ENCODE measurements at regions not wholly inside any gene's neighbourhood (a gene's known extent, or its start where the extent isn't known, plus 50 kb on each side); places are given as distances from the start of the nearest gene placed in this dataset.

DNA sequence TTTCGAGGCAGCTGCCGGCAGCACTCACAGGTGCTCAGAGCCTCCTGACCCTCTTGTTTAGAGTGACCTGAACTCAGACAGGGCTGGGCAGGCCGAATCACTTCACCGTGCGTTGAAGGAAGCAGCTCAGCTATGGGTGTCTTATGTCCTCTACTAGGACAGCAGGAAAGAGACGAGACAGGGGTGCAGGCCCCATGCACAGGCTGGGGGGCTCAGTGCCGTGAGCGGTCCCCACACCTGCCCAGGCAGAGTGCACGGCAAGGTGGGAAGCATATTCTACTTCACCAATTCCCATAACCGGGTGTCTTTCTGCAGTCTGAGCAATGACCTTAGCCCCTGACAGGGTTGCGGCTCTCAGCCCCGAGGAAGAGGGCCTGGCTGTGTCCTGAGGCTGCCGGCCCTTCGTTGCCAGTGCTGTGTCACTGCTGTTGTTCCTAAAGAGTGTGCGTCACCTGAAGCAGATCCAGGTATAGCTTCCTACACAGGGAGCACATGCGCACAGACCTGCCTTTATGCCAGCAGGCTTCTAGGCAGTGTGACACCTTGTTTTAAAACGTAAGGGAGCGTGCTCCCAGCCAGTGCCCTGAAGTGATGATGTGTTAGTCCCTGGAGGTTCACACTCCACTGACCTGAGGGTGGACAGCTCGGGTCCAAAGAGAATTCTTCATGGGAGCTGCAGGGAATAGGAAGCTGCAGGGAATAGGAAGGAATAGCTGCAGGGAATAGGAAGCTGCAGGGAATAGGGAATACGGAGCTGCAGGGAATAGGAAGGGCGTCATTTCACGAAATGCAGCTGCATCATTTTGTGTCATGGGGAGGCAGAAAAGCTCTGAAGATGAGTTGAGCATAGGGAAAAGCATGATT lies 207.9 kb upstream of the SALL3 start:
- H3K9me3 ChIP-seq, result no peaks in the 10 kb centered on the region
- no peak for DNase-seq
- no peaks in the 10 kb centered on the region for H3K36me3 ChIP-seq
- intact Hi-C loops (cut with DNase I; ENCODE audit: low total_unique reads) (no loop called here), in situ Hi-C loops (cut with MboI; ENCODE audit: low pct_ligation_motif_present in 1 of 4, low pct_unique_long_range_greater_than_20kb in 1 of 4, low sequenced_read_pairs in 3 of 4) (no loop called here)
- no peak for TF ChIP-seq EP300 (IDR thresholded peaks at IDR 0.05; ENCODE audit: low read depth)
- no peak overlapping the region for H3K4me3 ChIP-seq
- no peaks in the 10 kb centered on the region for H3K27me3 ChIP-seq
- H3K4me1 ChIP-seq, result no peaks in the 10 kb centered on the region
- 85% methylated on average over 22 of the region's 22 CpGs; no CpG with 5 or more reads in 1 of the 2 donors for WGBS, 2 donors (ENCODE audit: low coverage in 1 of 2)
- H3K27ac ChIP-seq, result no peak overlapping the region

DNA sequence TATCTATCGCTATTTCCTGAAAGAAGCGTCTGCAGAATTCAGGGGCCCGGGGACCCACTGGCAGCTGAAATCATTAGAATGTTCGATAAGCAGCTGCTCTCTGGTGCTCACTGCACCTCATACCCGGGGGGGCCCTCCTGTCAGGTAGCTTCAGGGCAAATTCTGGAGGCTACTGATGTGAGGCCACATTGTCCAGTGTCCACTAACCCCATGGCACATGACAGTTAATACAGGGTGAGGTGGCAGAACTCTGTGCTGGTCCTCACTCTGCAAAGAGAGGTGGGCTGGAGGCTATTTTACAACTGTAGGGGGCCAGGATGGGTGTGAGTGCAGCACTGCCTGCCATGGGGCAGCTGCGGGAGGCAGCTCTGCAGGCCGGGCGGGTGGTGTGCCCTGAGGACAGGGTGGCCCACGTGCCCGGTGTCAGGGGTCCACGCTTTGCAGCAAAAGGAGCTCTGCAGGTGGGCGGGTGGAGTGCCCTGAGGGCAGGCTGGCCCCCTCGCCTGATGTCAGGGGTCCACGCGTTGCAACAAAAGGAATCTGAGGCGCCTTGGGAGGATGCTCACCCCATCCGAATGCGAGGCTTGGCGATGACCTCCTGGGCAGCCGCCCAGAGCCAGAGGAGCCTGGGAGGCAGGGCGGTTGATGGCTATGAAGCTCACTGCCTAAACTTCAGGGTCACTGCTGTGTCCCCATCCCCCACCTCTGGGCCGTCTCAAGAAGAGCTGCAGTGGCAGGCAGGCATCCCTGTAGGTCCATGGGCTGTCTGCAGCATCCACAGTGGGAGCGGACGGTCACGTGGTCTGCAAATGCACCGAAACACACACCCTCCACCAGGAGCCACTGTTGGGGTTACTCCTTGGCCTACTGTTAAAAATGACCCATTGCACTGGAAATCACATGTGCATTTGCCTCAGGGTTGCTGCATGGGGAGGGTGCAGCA lies 207.0 kb upstream of the SALL3 start:
- Histone ChIP-seq H3K27ac (no peak overlapping the region), H3K4me1 (no peaks in the 10 kb centered on the region), H3K36me3 (no peaks in the 10 kb centered on the region), H3K9me3 (no peaks in the 10 kb centered on the region), H3K27me3 (no peaks in the 10 kb centered on the region), H3K4me3 (no peak overlapping the region)
- DNase-seq, result no peak
- in situ Hi-C loops (cut with MboI; ENCODE audit: low pct_ligation_motif_present in 1 of 4, low pct_unique_long_range_greater_than_20kb in 1 of 4, low sequenced_read_pairs in 3 of 4) (no loop called here), intact Hi-C loops (cut with DNase I; ENCODE audit: low total_unique reads) (no loop called here)
- 82 to 90% methylated on average over 2 to 24 of the region's 26 CpGs for WGBS, 2 donors (ENCODE audit: low coverage in 1 of 2)
- TF ChIP-seq EP300 (IDR thresholded peaks at IDR 0.05; ENCODE audit: low read depth) (no peak), POLR2AphosphoS5 (IDR thresholded peaks at IDR 0.05) (no peak), POLR2A (IDR thresholded peaks at IDR 0.05) (no peak)
- TF ChIP-seq, protein P1, sequence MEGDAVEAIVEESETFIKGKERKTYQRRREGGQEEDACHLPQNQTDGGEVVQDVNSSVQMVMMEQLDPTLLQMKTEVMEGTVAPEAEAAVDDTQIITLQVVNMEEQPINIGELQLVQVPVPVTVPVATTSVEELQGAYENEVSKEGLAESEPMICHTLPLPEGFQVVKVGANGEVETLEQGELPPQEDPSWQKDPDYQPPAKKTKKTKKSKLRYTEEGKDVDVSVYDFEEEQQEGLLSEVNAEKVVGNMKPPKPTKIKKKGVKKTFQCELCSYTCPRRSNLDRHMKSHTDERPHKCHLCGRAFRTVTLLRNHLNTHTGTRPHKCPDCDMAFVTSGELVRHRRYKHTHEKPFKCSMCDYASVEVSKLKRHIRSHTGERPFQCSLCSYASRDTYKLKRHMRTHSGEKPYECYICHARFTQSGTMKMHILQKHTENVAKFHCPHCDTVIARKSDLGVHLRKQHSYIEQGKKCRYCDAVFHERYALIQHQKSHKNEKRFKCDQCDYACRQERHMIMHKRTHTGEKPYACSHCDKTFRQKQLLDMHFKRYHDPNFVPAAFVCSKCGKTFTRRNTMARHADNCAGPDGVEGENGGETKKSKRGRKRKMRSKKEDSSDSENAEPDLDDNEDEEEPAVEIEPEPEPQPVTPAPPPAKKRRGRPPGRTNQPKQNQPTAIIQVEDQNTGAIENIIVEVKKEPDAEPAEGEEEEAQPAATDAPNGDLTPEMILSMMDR (IDR thresholded peaks at IDR 0.05), result no peak

DNA sequence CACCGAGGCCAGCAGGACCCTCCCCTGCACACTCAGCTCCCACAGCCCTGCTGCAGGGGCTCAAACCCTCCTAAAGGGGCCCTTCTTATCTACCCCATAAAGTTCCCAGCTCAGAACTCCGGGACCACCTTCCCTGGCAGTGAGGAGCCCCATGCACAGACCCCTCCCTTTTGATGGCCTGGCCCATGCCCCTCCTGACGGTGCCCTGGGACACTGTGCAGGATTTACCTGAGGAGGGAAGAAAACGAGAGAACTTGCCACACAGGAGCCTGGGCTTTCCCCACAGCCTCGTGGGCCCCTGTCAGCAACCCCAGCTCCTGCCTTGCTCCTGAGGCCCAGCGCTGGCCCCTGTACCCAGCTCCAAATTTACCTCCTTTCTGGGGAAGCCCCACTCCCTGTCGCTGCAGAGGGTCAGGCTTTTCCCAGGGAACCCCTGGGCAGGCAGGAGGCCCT lies 206.3 kb upstream of the SALL3 start:
- TF ChIP-seq, protein P1 (IDR thresholded peaks at IDR 0.05), result no peak
- TF ChIP-seq EP300 (IDR thresholded peaks at IDR 0.05; ENCODE audit: low read depth) (no peak), POLR2AphosphoS5 (IDR thresholded peaks at IDR 0.05) (no peak), POLR2A (IDR thresholded peaks at IDR 0.05) (no peak)
- intact Hi-C loops (cut with DNase I; ENCODE audit: low total_unique reads) (no loop called here), in situ Hi-C loops (cut with MboI; ENCODE audit: low pct_ligation_motif_present in 1 of 4, low pct_unique_long_range_greater_than_20kb in 1 of 4, low sequenced_read_pairs in 3 of 4) (no loop called here)
- no peak for DNase-seq
- WGBS, 2 donors (ENCODE audit: low coverage in 1 of 2), result 75% methylated on average over 7 of the region's 7 CpGs; no CpG with 5 or more reads in 1 of the 2 donors
- Histone ChIP-seq H3K27ac (no peak overlapping the region), H3K4me3 (no peak overlapping the region), H3K36me3 (no peaks in the 10 kb centered on the region), H3K4me1 (no peaks in the 10 kb centered on the region), H3K27me3 (no peaks in the 10 kb centered on the region), H3K9me3 (no peaks in the 10 kb centered on the region)

DNA sequence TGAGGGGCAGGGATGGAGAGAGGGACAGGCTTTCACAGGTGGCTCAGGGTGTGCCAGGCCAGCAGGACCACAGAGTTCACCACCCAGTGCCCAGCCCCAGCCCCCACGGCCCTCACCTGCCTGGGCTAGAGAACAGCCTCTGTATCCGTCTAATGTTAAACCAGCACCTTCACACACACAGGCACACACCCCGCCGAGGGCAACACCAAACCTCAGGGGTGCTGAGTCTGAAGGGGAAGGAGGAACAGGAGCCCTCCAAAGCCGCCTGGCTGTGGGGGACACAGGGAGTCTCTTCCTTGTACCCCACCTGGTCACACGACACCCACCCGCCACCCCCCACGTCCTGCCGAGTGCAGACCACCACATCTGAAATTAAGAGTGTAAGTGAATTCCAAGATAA lies 205.8 kb upstream of the SALL3 start:
- Histone ChIP-seq H3K4me3 (no peak overlapping the region), H3K27ac (no peak overlapping the region), H3K4me1 (no peaks in the 10 kb centered on the region), H3K9me3 (no peaks in the 10 kb centered on the region), H3K27me3 (no peaks in the 10 kb centered on the region), H3K36me3 (no peaks in the 10 kb centered on the region)
- WGBS, 2 donors (ENCODE audit: low coverage in 1 of 2), result 49% methylated on average over 9 of the region's 9 CpGs; no CpG with 5 or more reads in 1 of the 2 donors
- no peak for TF ChIP-seq EP300 (IDR thresholded peaks at IDR 0.05; ENCODE audit: low read depth)
- no peak for TF ChIP-seq POLR2A (IDR thresholded peaks at IDR 0.05)
- TF ChIP-seq, protein P1 (IDR thresholded peaks at IDR 0.05), result no peak
- no peak for TF ChIP-seq POLR2AphosphoS5 (IDR thresholded peaks at IDR 0.05)
- no peak for DNase-seq
- in situ Hi-C loops (cut with MboI; ENCODE audit: low pct_ligation_motif_present in 1 of 4, low pct_unique_long_range_greater_than_20kb in 1 of 4, low sequenced_read_pairs in 3 of 4), result no loop called here
- intact Hi-C loops (cut with DNase I; ENCODE audit: low total_unique reads), result no loop called here
